Activated CD8-positive, alpha-beta memory T cell treated with anti-CD3 and anti-CD28 coated beads, Interleukin-2, amount 50 U/mL, for 48 hours (primary cell): ENCODE measurements at regions not wholly inside any gene's neighbourhood (a gene's known extent, or its start where the extent isn't known, plus 50 kb on each side); places are given as distances from the start of the nearest gene placed in this dataset.

Source experiments
- DNase-seq: peaks from one replicate; pipeline ENCODE4 v3.0.0-alpha.2; 2020

DNA sequence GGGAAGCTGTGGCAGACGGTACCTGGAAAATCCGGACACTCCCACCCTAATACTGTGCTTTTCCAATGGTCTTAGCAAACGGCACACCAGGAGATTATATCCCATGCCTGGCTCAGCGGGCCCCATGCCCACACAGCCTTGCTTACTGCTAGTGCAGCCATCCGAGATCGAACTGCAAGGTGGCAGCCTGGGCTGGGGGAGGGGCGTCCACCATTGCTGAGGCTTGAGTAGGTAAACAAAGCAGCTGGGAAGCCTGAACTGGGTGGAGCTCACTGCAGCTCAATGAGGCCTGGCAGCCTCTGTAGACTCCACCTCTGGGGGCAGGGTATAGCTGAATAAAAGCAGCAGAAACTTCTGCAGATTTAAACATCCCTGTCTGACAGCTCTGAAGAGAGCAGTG, 4396.8 kb upstream of the OR11H1 start:
- DNase-seq = peak; percentile 7
